NCI-H2029 treated with DMSO at 0.1 percent for 48 hours (cell line): ENCODE measurements at regions not wholly inside any gene's neighbourhood (a gene's known extent, or its start where the extent isn't known, plus 50 kb on each side); places are given as distances from the start of the nearest gene placed in this dataset.

ENCODE experiments used
- DNase-seq: peaks from one replicate; lab custom pipeline; 2025; lab: John Stamatoyannopoulos, UW

DNA sequence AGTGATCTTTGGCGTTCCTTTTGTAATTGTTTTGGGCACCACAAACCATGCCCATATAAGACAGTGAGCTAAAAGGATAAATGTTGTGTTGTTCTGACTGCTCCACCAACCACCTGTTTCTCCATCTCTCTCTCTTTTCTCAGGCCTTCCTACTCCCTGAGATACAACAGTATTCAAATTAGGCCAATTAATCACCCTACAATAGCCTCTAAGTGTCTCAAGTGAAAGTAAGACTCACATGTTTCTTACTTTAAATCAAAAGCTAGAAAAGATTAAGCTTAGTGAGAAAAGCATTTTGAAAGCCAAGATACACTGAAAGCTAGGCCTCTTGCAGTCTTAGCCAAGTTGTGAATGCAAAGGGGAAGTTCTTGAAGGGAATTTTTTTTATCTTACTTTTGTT, 268.8 kb upstream of the NREP start:
- no peak for DNase-seq

DNA sequence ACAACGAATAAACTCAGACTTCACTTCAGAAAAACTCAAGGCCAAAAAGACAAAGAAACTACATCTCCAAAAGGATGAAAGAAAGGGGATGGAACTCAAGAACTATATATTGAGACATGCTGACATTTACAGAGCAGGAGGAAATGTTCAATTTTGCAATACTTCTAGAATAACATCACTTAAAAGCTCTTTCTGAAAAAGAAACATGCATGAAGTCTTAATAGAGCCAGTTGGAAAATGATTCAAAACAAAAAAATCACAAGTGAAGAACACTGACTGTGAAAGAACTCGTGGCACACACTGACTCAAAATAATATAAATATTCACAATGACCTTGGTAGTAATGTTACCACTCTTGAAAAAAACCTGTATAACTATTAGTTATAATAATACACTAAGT, 267.8 kb upstream of the NREP start:
- DNase-seq, result no peak

DNA sequence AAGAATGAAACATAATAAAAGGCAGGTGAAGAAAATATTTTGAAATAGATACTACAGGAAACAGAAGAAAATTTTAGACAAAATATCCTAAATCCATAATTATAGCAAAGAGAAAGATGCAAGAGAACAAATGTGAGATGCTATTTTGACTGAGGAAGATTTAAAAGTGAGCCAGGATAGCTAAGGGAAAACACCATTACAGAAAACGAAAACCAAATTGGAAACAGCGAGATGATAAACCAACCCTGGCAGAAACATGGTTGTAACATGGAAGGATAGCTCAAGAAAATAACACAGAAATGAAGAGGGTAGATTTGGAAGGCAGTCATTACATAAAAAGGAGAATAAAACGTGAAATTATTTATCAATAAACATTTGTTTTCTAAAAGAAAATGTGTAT, 267.2 kb upstream of the NREP start:
- DNase-seq, result no peak

DNA sequence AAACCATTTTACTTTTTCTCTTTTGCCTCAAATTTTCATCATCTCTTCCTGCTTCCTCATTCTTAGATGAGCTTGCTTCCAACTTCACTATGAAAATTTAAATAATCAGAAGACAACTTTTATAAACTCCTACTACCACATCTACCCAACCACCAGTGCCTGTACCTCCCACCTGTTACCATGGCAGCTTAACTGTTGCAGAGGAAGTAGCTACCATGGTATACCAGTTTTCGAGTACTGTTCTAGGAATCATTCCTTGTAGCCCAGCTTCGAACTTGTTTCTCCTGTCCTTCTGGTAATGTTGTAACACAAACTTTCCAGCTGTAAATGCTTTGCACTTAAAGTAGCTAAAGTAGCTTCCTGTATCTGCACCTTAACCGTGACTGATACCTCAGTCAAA, 266.8 kb upstream of the NREP start:
- no peak for DNase-seq

DNA sequence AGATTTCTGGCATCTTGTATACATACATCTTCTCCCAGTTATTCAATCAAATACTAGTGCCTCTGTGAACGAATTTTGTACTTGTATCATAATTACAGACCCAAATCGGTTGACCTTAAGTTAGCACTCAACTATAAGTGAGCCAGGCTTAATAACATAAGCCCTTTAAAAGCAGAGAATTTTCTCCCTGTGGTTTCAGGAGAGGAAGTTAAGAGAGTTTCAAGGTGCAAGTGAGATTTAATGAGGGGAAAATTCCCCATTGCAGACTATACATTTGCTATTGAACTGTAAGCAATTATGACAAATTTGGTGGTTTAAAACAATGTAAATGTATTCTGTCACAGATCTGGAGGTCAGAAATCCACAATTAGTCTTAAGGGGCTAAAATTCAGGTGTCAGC, 261.9 kb upstream of the NREP start:
- DNase-seq, result no peak

DNA sequence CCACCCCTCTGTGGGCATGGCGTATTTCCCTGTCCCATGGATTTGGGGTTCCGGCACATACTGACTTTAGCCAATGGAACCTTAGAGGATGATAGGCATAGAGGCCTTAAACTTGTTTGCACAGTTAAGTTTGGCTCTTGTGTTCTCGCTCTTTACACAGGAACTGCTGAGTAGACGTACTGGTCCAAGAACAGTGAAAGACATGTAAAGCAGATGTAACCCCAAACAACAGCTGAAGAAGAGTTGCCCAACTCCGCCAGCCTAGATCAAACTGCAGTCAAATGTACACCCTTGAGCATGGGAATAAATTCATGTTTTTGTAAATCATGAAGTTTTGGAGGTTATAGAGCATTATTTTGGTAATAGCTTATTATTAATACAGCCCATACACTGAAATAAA, 260.0 kb upstream of the NREP start:
- DNase-seq, result no peak

DNA sequence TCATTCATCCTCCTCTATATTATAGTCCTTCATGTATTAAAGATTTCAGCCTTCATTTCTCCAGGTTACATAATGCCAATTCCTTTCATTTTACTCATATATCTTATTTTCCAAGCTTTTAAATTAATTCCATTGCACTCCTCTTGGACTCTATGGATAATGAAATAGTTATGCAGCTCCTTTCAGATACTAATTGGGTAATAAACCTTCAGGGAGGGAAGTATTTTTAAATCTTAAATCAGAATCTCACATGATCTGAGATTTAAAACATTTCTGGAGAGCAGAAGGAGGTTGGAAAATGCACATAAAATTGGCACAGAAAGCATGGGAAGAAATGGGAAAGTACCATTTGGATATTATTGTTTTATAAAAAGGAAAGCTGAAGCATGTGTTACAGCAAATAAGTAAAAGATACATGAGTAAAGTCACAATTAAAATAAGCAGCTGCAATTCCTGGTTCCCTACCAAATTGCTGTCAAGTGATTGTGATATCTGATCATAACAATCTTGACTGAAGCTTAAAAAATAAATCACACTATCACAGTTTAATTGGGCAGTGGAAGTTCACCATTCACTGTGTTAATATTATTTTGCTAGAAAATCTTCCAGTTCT, 257.9 kb upstream of the NREP start:
- no peak for DNase-seq

DNA sequence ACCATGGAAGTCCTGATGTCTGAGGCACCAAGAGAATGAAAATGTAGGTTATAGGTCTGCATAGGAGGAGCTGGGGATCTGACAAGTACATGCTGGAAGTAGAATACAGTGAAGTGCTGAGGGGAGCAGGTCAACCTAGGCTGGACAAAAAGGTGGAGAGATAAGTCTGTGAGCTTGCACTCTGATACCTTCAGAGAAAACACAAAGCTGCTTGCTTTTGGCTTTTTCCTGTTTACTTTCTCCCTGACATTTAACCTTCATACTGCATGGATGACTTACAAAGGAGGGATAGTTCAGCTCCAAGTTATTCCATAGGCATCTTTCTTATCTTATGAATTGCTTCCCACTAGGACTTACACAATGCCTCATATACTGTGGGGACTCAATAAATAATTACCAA, 256.7 kb upstream of the NREP start:
- DNase-seq, result no peak

DNA sequence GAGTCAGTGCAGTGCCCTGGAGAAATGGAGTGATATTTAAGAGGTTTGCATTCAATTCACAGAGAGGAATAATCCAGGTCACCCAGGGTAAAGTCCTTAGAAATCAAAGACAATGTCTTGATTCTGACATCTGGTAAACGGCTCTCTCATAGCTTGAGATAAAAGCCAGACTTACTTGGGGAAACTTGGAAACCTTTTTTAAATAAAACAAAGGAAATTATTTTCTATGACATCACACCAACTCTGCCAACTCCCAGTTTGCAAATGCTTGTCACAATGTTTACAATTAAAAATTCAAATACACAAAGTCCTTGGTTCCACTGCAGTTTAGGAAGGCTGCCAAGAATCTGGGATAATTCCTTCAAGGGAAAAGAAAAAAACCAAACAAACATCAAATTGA, 255.1 kb upstream of the NREP start:
- no peak for DNase-seq

DNA sequence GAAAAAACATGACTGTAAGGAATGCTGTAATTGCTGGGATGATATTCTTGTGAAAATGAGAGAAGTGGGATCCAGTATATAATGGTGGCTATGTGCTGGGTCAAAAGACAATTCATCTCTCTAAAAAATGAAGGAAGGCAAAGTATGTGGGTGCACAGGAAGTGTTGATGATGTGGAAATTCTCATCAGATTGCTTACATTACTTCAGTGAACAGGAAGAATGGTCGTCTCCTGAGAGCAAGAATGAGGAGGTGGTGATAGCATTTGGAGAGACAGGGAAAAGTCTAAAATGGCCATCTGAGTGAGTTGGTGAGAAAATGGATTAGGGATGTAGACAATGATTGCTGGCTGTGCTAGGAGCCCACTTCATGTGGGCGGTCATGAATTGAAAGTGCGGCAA, 253.5 kb upstream of the NREP start:
- DNase-seq, result no peak

DNA sequence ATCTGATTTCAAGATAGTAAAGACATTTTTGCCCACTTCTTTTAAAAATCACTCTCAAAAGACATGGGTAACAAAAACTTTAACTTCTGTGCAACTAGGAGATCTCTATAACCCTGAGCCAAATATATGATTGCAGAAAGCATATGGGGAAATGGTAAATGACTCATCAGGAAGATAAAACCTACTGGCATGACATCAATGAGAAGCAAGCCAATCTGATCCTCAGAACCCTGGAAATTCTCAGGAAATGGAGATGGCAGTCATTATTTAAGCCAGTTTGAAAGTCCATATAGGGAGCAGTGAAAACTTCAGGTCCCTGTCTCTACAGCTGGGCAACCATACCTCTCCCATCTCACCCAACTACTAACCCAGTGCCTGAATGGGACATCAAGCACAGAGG, 249.7 kb upstream of the NREP start:
- DNase-seq, result no peak

DNA sequence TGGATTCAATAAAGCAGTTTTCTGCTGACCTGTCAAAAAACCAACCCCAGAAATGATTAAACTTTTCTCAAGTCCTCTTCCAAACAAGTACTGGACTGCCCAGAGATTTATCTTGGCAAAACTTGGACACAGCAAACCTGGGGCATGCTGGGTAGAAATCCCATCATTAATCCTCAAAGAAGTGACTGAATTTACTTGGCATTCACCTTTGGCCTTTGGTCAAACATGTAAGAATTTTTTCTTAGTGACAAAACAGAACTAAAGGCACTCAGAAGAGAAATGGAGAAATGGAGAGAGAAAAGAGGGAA, 248.6 kb upstream of the NREP start:
- no peak for DNase-seq

DNA sequence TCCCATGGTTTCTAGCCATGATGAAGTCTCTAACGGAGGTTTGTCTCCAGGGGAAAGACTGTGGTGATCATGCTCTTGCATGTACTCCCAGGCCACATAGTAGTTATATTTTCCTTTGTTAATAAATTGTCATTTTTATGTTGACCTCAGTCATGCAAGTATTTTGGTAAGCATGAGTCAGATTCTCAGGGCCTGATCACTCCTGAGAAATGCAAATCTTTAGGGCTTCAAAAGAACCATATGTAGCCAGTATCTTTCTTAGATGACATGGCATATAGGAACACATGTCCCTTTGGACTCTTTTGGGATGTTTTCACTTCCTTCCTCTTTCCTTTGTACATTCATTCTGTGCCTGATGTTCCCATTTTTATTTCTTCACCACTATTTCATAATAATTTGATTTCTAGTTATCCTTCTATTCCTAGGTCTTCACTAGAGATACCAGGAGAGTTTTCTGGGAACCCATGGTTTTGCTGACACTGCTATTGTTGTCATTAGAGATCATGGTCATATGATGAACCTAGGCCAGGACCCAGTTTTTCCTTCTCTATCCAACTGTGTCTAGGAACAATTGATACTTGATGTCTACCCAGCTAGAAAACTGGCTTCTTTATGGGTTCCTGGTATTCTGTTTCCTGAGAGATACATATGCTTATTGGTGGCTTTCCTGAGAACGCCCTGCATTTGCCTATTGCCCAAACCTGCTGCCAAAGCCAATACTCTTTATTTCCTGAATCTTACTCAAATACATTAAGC, 248.1 kb upstream of the NREP start:
- no peak for DNase-seq

DNA sequence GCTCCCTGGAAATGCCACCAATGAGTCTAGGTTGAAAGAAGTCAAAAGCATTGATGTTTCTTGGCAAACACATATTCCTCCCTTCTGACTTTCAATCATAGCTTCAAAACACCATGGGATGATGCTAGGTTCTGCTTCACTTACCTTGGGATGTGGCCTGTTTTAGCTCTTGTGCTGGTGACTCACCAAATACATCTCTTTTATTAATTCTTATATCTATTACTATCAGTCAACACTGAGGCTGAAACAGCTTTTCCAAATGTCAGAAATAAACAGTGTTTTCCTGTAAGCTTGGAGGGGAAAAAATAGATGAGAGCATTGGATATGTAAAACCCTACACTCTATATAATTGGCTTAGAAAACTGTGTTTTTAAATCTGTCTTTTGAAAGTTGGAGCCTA, 245.4 kb upstream of the NREP start:
- DNase-seq, result no peak

DNA sequence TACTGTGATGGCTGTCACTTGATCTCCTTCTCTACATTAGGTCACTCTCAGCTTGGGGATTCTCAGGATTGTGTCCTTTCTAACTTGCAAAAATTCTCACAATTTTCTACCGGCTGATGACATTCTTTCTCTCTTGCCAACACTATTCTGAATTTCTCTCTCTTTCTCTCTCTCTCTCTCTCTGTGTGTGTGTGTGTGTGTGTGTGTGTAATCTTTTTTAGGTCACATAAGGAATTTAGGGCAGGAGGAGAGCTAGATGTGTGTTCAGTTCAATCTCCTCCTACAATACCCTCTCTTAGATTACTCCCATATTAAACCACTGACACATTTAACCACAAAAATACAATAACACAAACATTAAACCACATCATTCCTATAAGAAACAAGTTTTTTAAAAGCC, 242.3 kb upstream of the NREP start:
- DNase-seq, result no peak

DNA sequence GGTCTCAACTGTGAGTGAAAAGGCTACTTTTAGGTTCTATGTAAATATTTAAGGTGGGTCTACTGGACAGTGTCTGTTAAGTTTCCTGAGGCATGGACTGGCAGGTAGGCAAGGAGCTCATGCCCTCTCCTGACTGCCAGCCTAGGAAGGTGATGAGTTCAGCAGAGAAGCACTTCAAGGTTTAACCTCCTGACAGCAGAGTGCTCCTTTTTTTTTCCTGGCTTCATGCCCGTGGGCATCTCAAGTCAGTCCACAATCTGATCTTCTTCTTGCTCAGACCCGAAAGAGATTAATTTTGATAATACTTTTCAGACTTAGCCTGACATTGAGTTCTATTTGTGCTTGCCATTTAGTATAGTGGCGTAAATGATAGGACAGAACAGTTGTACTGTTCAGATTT, 241.9 kb upstream of the NREP start:
- no peak for DNase-seq

DNA sequence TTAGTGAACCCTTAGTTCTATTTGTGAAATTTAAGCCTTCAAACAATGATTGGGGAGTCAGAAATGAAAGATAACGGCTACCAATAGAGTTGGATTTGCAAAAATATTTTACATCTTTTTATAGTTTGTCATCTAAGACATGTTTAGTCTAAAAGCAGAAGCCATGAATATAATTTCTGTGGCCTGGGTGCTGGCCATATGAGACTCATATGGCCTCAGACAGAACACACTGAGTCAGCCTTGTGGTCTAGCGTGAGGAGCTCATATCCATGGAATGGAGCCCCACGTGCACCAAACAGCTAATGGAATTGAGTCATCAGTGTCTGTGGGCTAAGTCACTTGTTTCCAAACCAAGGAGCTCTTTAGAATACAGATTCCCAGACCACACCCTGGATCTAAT, 240.7 kb upstream of the NREP start:
- DNase-seq, result no peak

DNA sequence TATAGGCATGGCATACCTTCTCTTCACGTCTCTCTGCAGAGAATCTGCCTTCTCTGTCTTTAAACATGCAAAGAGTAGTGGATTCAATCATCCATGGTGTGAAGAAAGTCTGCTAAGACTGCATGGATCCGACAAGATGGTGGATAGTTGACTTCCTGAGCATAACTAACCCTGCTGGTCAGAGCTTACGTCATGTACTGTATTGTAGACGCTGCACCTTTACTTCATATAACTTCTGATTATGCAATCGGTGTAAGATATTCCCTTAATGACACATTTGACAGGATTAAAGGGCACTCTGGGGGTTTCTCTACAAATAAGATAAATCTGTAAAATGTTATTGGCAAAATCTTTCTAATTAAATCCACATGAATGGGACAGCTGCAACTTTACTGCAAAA, 240.3 kb upstream of the NREP start:
- no peak for DNase-seq

DNA sequence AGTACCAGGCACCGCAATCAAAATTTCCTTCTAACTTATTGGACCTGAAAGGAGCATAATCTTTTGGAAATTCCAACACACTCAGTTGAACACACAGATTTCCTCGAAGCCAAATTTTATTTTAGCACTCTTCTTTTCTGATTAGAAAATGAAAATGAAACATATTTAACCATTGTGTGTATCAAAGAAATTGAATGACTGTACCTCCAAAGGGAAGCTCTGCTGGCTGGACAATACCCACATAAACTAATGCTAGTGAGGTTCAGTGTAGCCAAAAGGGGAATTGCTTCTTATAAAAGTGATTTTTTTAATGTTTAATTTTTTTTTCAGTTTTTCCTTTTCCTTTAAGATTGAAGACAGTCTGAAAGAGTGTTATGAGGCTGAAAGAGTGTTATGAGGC, 239.6 kb upstream of the NREP start:
- DNase-seq, result no peak

DNA sequence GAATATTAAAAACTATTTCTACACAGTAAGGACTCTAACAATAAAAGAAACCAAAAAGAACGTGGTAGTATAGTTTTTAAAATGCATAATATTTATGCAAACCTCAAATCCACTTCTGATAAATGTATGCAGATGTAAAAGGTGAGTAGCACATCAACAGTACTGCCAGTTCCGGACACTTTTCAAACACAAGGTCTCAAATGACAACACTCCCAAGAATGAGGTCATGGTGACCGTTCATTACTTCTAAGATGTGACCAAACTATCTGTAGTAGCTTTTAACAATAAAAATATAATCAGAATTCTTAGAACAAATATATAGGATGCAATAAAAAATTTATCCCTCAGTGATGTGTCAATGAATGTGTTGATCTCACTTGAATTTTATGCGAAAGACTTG, 238.7 kb upstream of the NREP start:
- no peak for DNase-seq

DNA sequence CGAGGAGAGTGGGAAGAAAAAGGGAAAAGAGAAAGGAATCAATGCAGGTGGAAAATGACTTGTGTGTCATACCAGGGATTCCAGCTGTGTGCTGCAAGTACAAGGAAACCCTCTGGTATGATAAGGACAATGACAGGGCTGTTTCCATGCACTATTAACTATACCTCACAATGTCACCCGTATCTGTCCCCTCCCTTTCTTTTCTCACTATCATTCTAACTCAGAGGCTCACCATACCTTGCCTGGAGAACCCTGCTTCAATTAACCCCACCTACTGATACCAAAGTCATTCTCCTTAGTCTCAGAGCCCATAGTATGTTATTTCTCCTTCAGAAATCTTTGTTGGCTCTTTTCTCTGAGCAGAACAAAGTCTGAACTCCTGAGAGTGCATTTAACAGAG, 236.2 kb upstream of the NREP start:
- DNase-seq, result no peak

DNA sequence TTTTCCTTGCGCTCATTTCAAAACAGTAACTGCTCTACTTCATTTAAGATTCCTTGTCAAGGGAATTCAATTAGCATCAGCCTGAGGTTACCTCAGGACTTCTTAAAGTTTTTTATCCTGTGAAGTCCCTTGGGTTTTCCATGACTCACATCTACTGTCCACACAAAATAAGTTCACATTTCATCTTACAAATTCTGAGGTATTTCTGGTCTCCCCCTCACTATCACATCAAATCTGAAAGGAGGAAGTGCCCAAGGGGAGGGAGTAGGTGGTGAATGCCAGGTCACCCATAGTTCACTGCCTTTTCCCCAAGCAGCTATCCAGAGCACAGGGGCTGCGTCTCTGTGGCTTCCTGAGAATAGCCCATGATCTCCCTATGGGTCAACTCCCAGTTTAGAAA, 227.1 kb upstream of the NREP start:
- no peak for DNase-seq

DNA sequence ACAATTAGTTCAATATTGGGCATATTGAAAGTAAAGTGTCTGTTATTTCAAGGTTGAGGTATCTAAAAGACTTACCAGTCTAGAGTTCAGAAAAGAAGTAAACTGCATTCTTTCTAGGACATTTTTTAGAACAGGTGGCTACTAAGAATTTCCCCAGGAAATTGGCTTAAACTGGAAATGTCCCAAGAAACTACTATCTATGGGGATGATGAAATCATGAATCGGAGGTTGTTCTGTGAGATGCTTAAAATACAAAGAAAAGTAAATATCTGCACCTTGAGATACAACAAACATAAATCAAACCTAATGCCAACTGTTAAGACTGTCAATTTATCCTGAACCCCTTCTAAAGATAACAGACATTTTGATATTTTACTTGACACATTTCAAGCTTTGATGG, 226.5 kb upstream of the NREP start:
- no peak for DNase-seq

DNA sequence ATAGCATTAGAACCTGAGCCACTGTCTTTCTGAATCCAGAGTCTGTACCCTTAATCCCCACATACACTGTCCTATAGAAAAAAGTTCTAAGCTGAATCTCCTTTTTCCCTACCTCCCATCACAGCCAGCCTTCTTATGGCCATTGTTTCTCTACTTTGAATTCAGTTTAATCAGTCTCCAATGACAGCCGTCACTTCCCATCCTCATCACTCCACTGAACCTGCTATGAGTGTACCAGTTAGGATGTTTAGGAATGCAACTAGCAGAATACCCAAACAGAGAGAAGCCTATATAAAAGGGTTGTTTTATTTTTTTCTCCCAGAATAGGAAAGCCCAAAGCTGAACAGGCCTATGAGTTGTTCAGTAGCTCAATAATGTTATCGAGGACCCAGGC, 220.4 kb upstream of the NREP start:
- no peak for DNase-seq
